Progenitor cell of endocrine pancreas (in vitro differentiated cells): ENCODE measurements at regions not wholly inside any gene's neighbourhood (a gene's known extent, or its start where the extent isn't known, plus 50 kb on each side); places are given as distances from the start of the nearest gene placed in this dataset.

ENCODE experiments used
- DNase-seq: peaks from one replicate; pipeline ENCODE4 v3.0.0; 2021; ENCODE audit warnings: low spot score; ENCODE audit not compliant: unreplicated experiment
- H3K27ac Mint-ChIP-seq: 2 replicates; pipeline ENCODE4 v1.8.0; 2021; ENCODE audit warnings: mild to moderate bottlenecking, moderate library complexity, mixed read lengths
- H3K27me3 Mint-ChIP-seq: 2 replicates; pipeline ENCODE4 v1.8.0; 2021; ENCODE audit warnings: mixed read lengths
- H3K36me3 Mint-ChIP-seq: 2 replicates; pipeline ENCODE4 v1.8.0; 2022; ENCODE audit warnings: mixed read lengths; ENCODE audit not compliant: insufficient read depth
- H3K4me1 Mint-ChIP-seq: 2 replicates; pipeline ENCODE4 v1.8.0; 2021; ENCODE audit warnings: low read depth, mixed read lengths
- H3K4me3 Mint-ChIP-seq: 2 replicates; pipeline ENCODE4 v1.8.0; 2021; ENCODE audit warnings: low read depth, mild to moderate bottlenecking, moderate library complexity, mixed read lengths
- H3K9me3 Mint-ChIP-seq: 2 replicates; pipeline ENCODE4 v1.8.0; 2021; ENCODE audit warnings: low read depth, mixed read lengths
- CTCF ChIP-seq: fragments of 200-600 bp; sonication (generic); IDR thresholded peaks from one replicate; pipeline ENCODE4 v1.5.0; 2021; ENCODE audit warnings: antibody characterized with exemption, mild to moderate bottlenecking; ENCODE audit not compliant: unreplicated experiment

DNA sequence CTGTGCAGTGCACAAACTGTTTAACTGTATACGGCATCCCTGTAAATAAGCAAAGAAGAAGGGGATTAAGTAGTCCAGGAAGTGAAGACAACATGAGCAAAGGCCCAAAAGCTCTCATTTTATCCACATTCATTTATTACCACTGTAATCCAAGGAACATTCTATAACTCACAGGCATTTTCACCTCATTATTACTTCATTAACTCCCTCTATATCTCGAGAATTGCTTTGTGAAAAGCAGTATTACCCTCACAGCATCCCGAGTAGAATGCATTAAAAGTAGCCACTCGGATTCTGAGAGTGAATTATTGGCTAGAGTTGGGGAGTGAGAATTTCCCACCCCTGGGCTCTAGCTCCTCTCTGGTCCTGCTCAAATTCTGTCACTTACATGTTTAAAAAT is 51.0 kb upstream of the CHCHD3 start:
- Mint-ChIP-seq H3K36me3 (no peaks in the 10 kb centered on the region), H3K9me3 (no peaks in the 10 kb centered on the region)

GRCh38 chr7:133134810-133135209 is 52.9 kb upstream of the CHCHD3 start:
- no peak for DNase-seq
- H3K9me3 Mint-ChIP-seq: no peaks in the 10 kb centered on the region
- H3K27ac Mint-ChIP-seq: no peak overlapping the region
- H3K4me1 Mint-ChIP-seq: no peaks in the 10 kb centered on the region
- no peak for TF ChIP-seq CTCF
- no peaks in the 10 kb centered on the region for H3K27me3 Mint-ChIP-seq
- no peak overlapping the region for H3K4me3 Mint-ChIP-seq
- no peaks in the 10 kb centered on the region for H3K36me3 Mint-ChIP-seq

More for the DNA sequence above, 51.0 kb upstream of the CHCHD3 start:
- Mint-ChIP-seq H3K27ac (no peak overlapping the region), H3K4me1 (no peaks in the 10 kb centered on the region), H3K27me3 (no peaks in the 10 kb centered on the region), H3K4me3 (no peak overlapping the region)
- TF ChIP-seq CTCF: no peak
- DNase-seq: no peak

DNA sequence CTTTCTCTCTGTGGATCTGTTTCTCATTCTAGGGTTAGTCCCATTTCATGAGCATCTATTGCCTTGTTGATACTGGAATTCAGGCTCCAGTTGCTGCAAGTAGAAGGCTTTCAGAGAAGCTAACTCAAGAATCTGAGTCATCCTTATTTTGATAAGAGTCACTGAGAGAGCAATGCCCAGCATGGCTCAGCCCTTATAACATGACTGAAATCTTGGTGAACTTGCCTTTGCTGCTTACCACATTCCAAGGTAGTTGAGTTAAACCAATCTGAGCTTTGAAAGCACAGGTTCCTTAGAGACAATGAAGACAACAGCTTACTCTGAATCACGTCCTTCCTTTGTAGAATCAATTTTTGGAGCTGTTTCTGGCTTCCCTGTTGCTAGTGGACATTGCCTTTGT is 53.6 kb upstream of the CHCHD3 start:
- H3K4me3 Mint-ChIP-seq: no peak overlapping the region
- no peak overlapping the region for H3K27ac Mint-ChIP-seq
- no peak for TF ChIP-seq CTCF
- H3K9me3 Mint-ChIP-seq: no peaks in the 10 kb centered on the region
- H3K27me3 Mint-ChIP-seq: no peaks in the 10 kb centered on the region
- H3K4me1 Mint-ChIP-seq: no peaks in the 10 kb centered on the region
- DNase-seq: no peak
- no peaks in the 10 kb centered on the region for H3K36me3 Mint-ChIP-seq

- Mint-ChIP-seq H3K27ac (no peak overlapping the region), H3K36me3 (no peaks in the 10 kb centered on the region)
Observed at GRCh38 chr7:133139350-133139749, 57.5 kb upstream of the CHCHD3 start.

GRCh38 chr7:133139801-133140200 is 57.9 kb upstream of the CHCHD3 start:
- Mint-ChIP-seq H3K9me3 (no peaks in the 10 kb centered on the region), H3K27ac (no peak overlapping the region), H3K36me3 (no peaks in the 10 kb centered on the region), H3K4me3 (no peak overlapping the region), H3K4me1 (no peaks in the 10 kb centered on the region), H3K27me3 (no peaks in the 10 kb centered on the region)
- no peak for TF ChIP-seq CTCF
- no peak for DNase-seq

More at GRCh38 chr7:133139350-133139749, 57.5 kb upstream of the CHCHD3 start:
- Mint-ChIP-seq H3K4me3 (no peak overlapping the region), H3K4me1 (no peaks in the 10 kb centered on the region), H3K27me3 (no peaks in the 10 kb centered on the region), H3K9me3 (no peaks in the 10 kb centered on the region)
- peak; percentile 38 for DNase-seq
- TF ChIP-seq CTCF: peak; percentile 60
